OCI-LY3 (cell line): ENCODE measurements at regions not wholly inside any gene's neighbourhood (a gene's known extent, or its start where the extent isn't known, plus 50 kb on each side); places are given as distances from the start of the nearest gene placed in this dataset.

Experiments
- EZH2phosphoT487 ChIP-seq: fragments of 200-600 bp; shearing (Covaris generic); IDR thresholded peaks from 2 replicates; pipeline ENCODE4 v1.6.1; 2018; ENCODE audit warnings: antibody characterized with exemption, mixed run types, low read depth
- TF ChIP-seq, protein P1 (sequence below): fragments of 200-600, 300-600 bp; sonication (generic); IDR thresholded peaks from 2 replicates; pipeline ENCODE4 v1.5.1; 2014; ENCODE audit warnings: antibody characterized with exemption, low read length, low read depth

DNA sequence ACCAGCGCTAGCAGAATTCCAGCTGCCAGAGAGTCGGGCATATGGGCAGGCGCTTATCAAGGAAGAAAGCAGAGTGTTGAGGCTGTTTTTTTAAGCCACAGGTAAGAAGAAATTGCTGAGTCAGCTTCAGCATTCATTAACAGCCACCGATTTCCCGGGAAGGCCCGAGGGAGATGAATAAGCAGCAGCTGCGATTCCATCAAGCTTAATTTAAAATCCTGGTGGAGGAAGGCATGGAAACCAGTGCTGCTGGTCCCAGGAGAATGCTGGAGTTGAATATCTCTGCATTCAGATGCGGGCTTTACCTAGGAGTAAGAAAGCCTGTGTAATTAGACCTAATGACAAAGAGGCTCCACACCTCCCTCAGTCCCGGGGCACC lies 168.8 kb downstream of the BRD1 start:
- TF ChIP-seq, protein P1, sequence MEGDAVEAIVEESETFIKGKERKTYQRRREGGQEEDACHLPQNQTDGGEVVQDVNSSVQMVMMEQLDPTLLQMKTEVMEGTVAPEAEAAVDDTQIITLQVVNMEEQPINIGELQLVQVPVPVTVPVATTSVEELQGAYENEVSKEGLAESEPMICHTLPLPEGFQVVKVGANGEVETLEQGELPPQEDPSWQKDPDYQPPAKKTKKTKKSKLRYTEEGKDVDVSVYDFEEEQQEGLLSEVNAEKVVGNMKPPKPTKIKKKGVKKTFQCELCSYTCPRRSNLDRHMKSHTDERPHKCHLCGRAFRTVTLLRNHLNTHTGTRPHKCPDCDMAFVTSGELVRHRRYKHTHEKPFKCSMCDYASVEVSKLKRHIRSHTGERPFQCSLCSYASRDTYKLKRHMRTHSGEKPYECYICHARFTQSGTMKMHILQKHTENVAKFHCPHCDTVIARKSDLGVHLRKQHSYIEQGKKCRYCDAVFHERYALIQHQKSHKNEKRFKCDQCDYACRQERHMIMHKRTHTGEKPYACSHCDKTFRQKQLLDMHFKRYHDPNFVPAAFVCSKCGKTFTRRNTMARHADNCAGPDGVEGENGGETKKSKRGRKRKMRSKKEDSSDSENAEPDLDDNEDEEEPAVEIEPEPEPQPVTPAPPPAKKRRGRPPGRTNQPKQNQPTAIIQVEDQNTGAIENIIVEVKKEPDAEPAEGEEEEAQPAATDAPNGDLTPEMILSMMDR, result no peak
- no peak for TF ChIP-seq EZH2phosphoT487
